GM19452 (cell line): ENCODE measurements at regions not wholly inside any gene's neighbourhood (a gene's known extent, or its start where the extent isn't known, plus 50 kb on each side); places are given as distances from the start of the nearest gene placed in this dataset.

ENCODE experiments used
- ATAC-seq: cut with Tn5 transposase; IDR thresholded peaks from one replicate; pipeline ENCODE4 v1.9.1; 2021; ENCODE audit not compliant: unreplicated experiment

GRCh38 chr4:32994981-32995881 lies 2275.1 kb downstream of the PCDH7 start:
- ATAC-seq, result no peak

- ATAC-seq, result no peak
Observed at GRCh38 chr4:33013282-33013681, 2293.1 kb downstream of the PCDH7 start.

- no peak for ATAC-seq
Observed at GRCh38 chr4:33025236-33025635, 2305.1 kb downstream of the PCDH7 start.

GRCh38 chr4:33029976-33030375 lies 2309.8 kb downstream of the PCDH7 start:
- ATAC-seq, result no peak

GRCh38 chr4:33031328-33031727 lies 2311.2 kb downstream of the PCDH7 start:
- ATAC-seq, result no peak

GRCh38 chr4:33037464-33037863 lies 2317.3 kb downstream of the PCDH7 start:
- no peak for ATAC-seq

GRCh38 chr4:33045334-33045733 lies 2325.2 kb downstream of the PCDH7 start:
- ATAC-seq, result no peak

- ATAC-seq, result no peak
Observed at GRCh38 chr4:33052241-33052640, 2332.1 kb downstream of the PCDH7 start.

- no peak for ATAC-seq
Observed at GRCh38 chr4:33054161-33054560, 2334.0 kb downstream of the PCDH7 start.

- no peak for ATAC-seq
Observed at GRCh38 chr4:33054656-33055196, 2334.6 kb downstream of the PCDH7 start.

GRCh38 chr4:33057736-33058135 lies 2337.6 kb downstream of the PCDH7 start:
- ATAC-seq, result no peak

- no peak for ATAC-seq
Observed at GRCh38 chr4:33058998-33059397, 2338.8 kb downstream of the PCDH7 start.

GRCh38 chr4:33060674-33061542 lies 2340.7 kb downstream of the PCDH7 start:
- ATAC-seq, result no peak

- no peak for ATAC-seq
Observed at GRCh38 chr4:33061727-33062126, 2341.6 kb downstream of the PCDH7 start.

- no peak for ATAC-seq
Observed at GRCh38 chr4:33062155-33062806, 2342.1 kb downstream of the PCDH7 start.

GRCh38 chr4:33063241-33063640 lies 2343.1 kb downstream of the PCDH7 start:
- no peak for ATAC-seq

GRCh38 chr4:33064238-33064637 lies 2344.1 kb downstream of the PCDH7 start:
- no peak for ATAC-seq

- ATAC-seq, result no peak
Observed at GRCh38 chr4:33065749-33066148, 2345.6 kb downstream of the PCDH7 start.

GRCh38 chr4:33067221-33067620 lies 2347.1 kb downstream of the PCDH7 start:
- ATAC-seq, result no peak

GRCh38 chr4:33068539-33068938 lies 2348.4 kb downstream of the PCDH7 start:
- ATAC-seq, result no peak

GRCh38 chr4:33071535-33071934 lies 2351.4 kb downstream of the PCDH7 start:
- no peak for ATAC-seq
